GM19438 (cell line): ENCODE measurements at regions not wholly inside any gene's neighbourhood (a gene's known extent, or its start where the extent isn't known, plus 50 kb on each side); places are given as distances from the start of the nearest gene placed in this dataset.

ENCODE experiments used
- ATAC-seq: cut with Tn5 transposase; IDR thresholded peaks from one replicate; pipeline ENCODE4 v1.9.1; 2021; ENCODE audit warnings: low read depth; ENCODE audit not compliant: unreplicated experiment

DNA sequence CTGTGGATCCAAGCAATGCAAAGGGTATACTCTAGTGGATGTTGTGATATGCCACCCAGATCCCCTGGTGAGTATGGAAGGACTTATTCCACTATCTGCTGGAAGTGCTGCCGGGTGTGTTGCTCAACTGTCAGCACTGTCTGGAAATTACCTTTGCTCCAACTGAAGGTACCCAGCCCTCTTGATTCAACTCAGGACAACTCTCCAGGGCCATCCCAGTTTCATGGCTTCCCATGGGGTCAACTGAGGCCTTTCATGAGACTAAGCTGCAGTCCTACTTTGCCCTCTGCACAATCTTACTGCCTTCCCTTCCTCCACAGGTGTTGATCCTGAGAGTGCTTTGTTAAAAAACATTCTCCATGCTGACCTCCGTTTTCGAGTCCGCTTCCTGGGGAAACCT is 99.8 kb downstream of the SPRY1 start:
- no peak for ATAC-seq

- no peak for ATAC-seq
Measured at GRCh38 chr4:123497340-123497739, 100.7 kb downstream of the SPRY1 start.

DNA sequence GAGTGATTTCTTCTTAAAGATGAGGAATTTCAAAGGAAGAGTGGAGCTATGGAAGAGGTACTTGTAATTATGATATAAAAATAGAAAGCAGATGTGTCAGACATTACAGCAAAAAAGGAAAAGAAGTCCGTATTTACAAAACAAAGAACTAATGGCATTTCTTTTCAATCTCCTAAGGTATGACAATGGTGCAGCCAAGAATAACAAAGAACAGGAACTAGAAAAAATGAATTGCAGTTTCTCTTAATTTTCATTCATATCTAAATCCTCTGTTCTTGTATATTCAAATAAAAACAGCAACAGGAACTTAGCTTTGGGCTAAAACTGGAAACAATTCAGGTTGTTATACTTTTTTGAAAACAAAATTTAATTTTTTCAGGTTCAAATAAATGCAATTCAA is 105.1 kb downstream of the SPRY1 start:
- ATAC-seq: no peak

GRCh38 chr4:123503698-123504363 is 107.2 kb downstream of the SPRY1 start:
- no peak for ATAC-seq

GRCh38 chr4:123505095-123506010 is 108.8 kb downstream of the SPRY1 start:
- ATAC-seq: peak; percentile 57

GRCh38 chr4:123506011-123506695 is 109.6 kb downstream of the SPRY1 start:
- ATAC-seq: no peak

- no peak for ATAC-seq
Measured at GRCh38 chr4:123507376-123507775, 110.8 kb downstream of the SPRY1 start.

GRCh38 chr4:123510221-123510620 is 113.6 kb downstream of the SPRY1 start:
- ATAC-seq: no peak

DNA sequence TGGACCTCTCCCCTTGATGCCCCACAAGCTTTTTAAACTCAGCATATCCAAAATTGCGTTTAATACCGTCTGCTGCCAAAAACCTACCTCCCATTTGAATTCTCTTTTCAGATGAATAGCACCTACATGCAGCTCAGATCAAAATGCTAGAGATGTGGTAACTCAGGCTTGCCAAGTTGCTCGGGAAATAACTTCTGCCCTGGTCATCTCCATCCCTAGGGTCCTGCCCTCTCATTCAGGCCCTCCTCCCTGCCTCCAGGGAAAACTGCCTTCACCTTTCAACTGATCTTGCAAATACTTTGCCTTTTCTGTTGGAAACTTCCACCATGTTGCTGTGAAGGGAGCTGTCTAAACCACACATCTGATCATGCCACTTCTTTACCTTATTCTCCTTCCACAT is 114.1 kb downstream of the SPRY1 start:
- no peak for ATAC-seq

- no peak for ATAC-seq
Measured at GRCh38 chr4:123516576-123516975, 120.0 kb downstream of the SPRY1 start.

- no peak for ATAC-seq
Measured at GRCh38 chr4:123517176-123517575, 120.6 kb downstream of the SPRY1 start.

DNA sequence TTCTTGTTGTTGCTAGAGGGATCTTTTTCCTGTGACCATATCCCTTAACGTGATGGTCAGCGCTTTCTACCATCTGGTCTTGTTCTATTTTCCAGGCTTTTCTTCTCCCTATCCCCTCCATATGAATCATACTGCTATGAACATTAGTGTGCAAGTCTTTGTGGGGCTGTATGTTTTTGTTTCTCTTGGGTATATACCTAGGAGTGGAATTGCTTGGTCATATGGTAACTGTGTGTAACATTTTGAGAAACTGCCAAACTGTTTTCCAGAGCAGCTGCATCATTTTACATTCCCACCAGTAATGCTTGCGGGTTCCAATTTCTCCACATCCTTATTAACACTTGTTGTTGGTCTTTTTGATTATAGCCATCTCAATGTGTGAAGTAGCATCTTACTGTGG is 121.4 kb downstream of the SPRY1 start:
- ATAC-seq: no peak

- no peak for ATAC-seq
Measured at GRCh38 chr4:123520325-123520724, 123.7 kb downstream of the SPRY1 start.

- no peak for ATAC-seq
Measured at GRCh38 chr4:123522081-123522480, 125.5 kb downstream of the SPRY1 start.

DNA sequence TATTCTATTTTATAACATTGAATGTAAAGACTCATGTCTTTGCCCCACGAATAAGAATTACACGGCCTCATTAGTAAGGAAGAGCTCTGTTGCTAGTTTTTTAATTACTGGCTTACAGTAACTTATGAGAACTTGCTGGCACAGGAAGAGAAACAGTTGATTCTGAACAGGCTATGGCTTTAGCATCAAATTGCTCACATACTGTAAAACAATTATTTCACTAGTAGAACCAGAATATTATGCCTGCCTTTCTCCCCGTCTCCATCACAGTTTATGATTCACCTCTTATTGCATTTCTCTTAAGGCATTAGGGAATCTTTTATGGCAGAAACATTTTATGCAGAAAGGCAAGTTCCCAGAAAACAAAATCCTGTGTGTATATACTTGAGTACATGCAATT is 126.1 kb downstream of the SPRY1 start:
- ATAC-seq: no peak

DNA sequence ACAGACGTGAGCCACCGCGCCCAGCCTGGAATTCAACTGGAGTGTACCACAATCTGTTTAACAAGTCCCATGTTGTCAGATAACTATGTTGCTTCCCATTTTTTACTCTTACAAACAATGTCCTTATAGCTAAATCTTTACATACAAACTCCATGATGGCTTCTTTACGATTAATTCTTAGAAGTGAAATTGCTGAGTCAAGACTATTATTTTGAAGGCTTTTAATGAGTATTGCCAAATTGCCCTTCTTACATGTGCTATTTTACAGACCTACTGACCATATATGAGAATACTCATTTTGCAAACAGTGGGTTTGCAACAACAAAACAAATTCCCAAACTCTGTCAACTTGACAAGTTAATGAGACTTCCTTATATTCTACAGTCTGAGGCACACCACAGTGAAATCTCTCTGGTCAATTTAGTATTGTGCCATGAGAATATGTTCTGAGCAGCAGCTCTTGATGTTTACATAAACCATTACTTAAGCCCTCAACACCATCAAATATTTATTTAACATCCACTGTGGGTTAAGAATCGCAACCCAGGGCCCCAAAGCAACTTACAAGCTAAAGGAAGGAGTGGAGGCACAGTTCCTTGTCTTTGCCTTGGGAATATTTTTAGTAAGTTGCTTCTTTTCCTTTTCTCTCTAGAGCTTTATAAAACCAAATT is 128.5 kb downstream of the SPRY1 start:
- no peak for ATAC-seq

DNA sequence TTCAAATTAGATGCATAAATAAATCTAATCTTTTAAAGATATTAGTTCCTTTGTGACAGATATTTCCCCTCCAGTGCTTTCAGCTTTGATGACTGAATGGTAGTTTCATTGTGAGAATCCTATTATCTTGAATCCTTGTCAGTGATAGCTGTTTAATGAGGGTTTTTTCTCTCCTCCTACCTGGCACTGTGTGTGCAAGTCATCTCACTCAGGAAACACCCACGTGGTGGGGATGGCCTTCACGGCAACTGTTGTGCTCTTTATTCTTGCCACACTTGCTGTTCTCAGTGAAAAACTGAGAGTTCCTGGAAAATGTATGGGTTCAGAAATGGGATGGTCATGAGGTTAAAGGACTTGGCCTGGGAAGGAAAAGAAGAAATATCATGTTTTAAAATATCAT is 129.9 kb downstream of the SPRY1 start:
- no peak for ATAC-seq

GRCh38 chr4:123528501-123529277 is 132.1 kb downstream of the SPRY1 start:
- no peak for ATAC-seq

DNA sequence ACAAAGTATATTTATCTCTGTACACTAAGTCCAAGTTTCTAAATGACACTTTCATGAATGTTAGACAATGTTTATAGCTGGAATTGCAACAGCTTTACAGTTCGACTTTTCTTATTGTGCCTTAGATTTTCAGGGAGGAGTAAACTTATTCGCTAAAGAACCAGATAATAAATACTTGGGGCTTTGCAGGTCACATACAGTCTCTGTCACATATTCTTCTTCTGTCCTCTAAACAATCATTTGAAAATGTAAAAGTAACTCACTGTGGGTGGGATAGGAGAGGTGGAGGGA is 132.6 kb downstream of the SPRY1 start:
- ATAC-seq: no peak

DNA sequence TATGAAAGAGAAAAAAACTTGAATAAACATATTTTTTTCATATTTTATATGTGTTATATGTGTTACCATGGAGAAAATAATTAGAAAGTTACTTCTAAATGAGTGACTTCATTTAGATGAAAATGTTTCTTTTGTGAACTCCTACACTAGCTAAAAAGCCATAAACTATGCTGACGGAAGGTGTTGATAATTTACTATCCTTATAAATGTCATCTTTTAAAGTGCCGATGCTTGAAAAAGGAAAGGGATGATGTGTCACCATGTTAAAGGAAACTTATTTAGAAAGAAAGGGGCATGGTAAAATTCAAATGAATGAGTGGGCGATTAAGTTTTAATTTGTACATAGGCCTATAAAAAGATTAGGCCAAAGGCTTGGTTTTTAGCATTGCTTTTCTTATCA is 133.8 kb downstream of the SPRY1 start:
- no peak for ATAC-seq
